Kidney epithelial cell (primary cell): ENCODE measurements at regions not wholly inside any gene's neighbourhood (a gene's known extent, or its start where the extent isn't known, plus 50 kb on each side); places are given as distances from the start of the nearest gene placed in this dataset.

Experiments used
- DNase-seq: peaks from one replicate; pipeline ENCODE4 v3.0.0-alpha.2; 2010; ENCODE audit warnings: low read depth
- H3K27me3 ChIP-seq: 2 replicates; pipeline ENCODE4 v1.6.0; 2011; ENCODE audit warnings: low read length; ENCODE audit not compliant: control insufficient read depth, insufficient read depth
- H3K36me3 ChIP-seq: 2 replicates; pipeline ENCODE4 v1.5.1; 2011; ENCODE audit warnings: low read length; ENCODE audit not compliant: control insufficient read depth, insufficient read depth
- H3K4me3 ChIP-seq: 2 replicates; pipeline ENCODE4 v1.5.1; 2011; ENCODE audit warnings: low read depth, mild to moderate bottlenecking, control low read depth, low read length
- TF ChIP-seq, protein P1 (sequence below): IDR thresholded peaks from 2 replicates; pipeline ENCODE4 v1.5.1; 2011; ENCODE audit warnings: mild to moderate bottlenecking, moderate library complexity, low read length, control low read depth, inconsistent platforms; ENCODE audit not compliant: insufficient read depth, poor library complexity, severe bottlenecking

DNA sequence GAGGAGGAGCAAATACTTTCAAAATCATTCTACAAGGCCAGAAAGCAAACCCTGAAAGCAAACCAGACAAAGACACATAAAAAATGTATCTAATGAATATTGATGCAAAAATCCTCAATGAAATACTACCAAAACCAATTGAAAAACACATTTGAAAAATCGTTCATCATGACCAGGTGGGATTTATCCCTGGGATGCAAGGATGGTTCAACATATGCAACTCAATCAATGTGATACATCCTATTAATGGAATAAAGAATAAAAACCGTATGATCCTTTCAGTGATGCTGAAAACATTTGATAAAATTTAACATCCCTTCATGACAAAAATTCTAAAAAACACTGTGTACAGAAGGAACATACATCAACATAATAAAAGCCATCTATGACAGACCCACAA, 337.6 kb downstream of the NNT start:
- DNase-seq = no peak

DNA sequence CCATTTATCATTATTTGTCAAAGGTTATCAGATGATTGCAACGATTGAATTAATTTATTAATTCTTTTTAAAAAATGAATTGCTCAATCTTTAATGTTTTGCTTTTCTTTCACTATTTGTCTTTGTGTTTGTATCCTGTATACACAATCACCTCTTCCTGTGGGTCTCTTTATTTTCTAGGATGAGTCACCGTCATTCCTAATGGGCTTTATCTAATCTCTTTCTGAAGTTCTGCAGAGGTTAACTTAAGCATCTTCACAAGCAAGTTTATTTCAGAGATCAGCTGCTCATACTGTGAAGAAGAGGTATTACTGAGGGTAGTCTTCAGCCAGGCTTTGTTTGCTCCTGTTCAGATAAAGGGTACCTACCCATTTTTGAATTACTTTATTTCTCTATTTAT, 323.9 kb downstream of the NNT start:
- H3K27me3 ChIP-seq = no peaks in the 10 kb centered on the region
- no peak for DNase-seq
- TF ChIP-seq, protein P1, sequence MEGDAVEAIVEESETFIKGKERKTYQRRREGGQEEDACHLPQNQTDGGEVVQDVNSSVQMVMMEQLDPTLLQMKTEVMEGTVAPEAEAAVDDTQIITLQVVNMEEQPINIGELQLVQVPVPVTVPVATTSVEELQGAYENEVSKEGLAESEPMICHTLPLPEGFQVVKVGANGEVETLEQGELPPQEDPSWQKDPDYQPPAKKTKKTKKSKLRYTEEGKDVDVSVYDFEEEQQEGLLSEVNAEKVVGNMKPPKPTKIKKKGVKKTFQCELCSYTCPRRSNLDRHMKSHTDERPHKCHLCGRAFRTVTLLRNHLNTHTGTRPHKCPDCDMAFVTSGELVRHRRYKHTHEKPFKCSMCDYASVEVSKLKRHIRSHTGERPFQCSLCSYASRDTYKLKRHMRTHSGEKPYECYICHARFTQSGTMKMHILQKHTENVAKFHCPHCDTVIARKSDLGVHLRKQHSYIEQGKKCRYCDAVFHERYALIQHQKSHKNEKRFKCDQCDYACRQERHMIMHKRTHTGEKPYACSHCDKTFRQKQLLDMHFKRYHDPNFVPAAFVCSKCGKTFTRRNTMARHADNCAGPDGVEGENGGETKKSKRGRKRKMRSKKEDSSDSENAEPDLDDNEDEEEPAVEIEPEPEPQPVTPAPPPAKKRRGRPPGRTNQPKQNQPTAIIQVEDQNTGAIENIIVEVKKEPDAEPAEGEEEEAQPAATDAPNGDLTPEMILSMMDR = no peak

More for the DNA sequence above, 337.6 kb downstream of the NNT start:
- TF ChIP-seq, protein P1 = no peak
- Histone ChIP-seq H3K27me3 (no peaks in the 10 kb centered on the region), H3K36me3 (no peaks in the 10 kb centered on the region), H3K4me3 (no peak overlapping the region)

DNA sequence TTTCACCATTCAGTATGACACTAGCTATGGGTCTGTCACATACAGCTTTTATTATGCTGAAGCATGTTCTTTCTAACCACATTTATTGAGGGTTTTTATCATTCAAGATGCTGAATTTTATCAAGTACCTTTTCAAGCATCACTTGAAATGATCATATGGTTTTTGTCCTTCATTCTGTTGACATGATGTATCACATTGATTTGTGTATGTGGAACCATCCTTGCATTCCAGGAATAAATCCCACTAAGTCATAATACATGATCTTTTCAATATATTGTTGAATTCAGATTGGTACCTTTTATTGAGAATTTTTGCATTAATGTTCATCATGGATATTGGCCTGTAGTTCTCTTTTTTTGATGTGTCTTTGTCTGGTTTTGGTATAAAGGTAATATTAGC, 317.4 kb downstream of the NNT start:
- DNase-seq = no peak
- Histone ChIP-seq H3K27me3 (no peaks in the 10 kb centered on the region), H3K4me3 (no peak overlapping the region), H3K36me3 (no peaks in the 10 kb centered on the region)
- TF ChIP-seq, protein P1 = no peak

More for the DNA sequence above, 323.9 kb downstream of the NNT start:
- H3K36me3 ChIP-seq = no peaks in the 10 kb centered on the region
- no peak overlapping the region for H3K4me3 ChIP-seq

DNA sequence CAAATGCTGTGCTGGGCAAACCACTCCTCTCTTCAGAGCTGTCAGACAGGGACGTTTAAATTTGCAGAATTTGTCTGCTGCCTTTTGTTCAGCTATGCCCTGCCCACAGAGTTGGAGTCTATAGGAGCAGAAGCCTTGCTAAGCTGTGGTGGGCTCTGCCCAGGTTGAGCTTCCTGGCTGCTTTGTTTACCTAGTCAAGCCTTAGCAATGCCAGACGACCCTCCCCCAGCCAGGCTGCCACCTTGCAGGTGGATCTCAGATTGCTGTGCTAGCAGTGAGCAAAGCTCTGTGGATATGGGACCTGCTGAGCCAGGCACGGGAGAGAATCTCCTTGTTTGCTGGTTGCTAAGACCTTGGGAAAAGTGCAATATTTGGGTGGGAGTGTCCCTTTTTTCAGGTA, 314.9 kb downstream of the NNT start:
- TF ChIP-seq, protein P1 = no peak
- no peak for DNase-seq
- Histone ChIP-seq H3K27me3 (no peaks in the 10 kb centered on the region), H3K36me3 (no peaks in the 10 kb centered on the region), H3K4me3 (no peak overlapping the region)

DNA sequence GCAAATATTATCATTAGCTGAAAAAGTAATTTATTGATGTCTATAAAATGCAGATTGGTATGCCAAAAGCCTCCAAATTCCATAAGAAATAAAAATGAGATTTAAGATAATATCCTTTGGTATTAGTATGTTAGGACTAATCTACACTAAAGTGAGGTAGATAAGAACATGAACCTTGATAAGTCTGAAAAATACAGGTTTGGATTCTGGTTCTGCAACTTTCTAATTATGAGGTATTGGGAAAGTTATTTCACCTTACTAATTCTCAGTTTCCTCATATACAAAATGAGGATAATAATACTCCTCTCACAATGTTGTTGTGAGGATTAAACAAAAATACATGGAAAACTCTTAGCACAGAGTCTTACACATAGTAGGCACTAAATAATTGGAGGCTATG, 300.1 kb downstream of the NNT start:
- TF ChIP-seq, protein P1 = no peak
- no peak overlapping the region for H3K4me3 ChIP-seq
- no peaks in the 10 kb centered on the region for H3K27me3 ChIP-seq
- DNase-seq = no peak
- H3K36me3 ChIP-seq = no peaks in the 10 kb centered on the region

DNA sequence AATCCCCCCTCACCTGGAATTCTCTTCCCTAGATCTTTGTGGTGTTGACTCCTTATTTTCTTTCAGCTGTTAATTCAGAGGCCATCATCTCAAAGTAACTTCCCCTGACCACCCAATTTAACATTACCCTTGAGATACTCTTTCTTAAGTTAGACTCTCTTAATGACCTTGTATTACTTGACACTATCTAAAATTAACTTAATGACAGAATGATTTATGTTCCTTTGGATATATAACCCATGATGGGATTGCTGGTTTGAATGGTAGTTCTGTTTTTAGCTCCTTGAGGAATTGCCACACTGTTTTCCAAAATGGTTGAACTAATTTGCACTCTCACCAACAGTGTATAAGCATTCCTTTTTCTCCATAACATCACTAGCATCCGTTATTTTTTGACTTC, 298.0 kb downstream of the NNT start:
- TF ChIP-seq, protein P1 = no peak
- no peaks in the 10 kb centered on the region for H3K36me3 ChIP-seq
- no peak overlapping the region for H3K4me3 ChIP-seq
- no peaks in the 10 kb centered on the region for H3K27me3 ChIP-seq
- no peak for DNase-seq
